A673 (cell line): ENCODE measurements at regions not wholly inside any gene's neighbourhood (a gene's known extent, or its start where the extent isn't known, plus 50 kb on each side); places are given as distances from the start of the nearest gene placed in this dataset.

ENCODE experiments used
- BruUV-seq: library from RNA; stranded (reverse); fragments of 400-500 nt; replicated peaks from 2 replicates; lab custom pipeline; 2021; lab: Mats Ljungman, UMichigan
- CTCF ChIA-PET: fragments of 300-600 bp; sonication (Branson Sonifier 250); formaldehyde crosslinking; loops from one replicate; lab custom pipeline; 2022; ENCODE audit warnings: antibody characterized with exemption; lab: Charles Lee
- POLR2A ChIA-PET: fragments of 300-600 bp; sonication (Branson Sonifier 250); formaldehyde crosslinking; loops from one replicate; lab custom pipeline; 2022; ENCODE audit warnings: antibody characterized with exemption; ENCODE audit not compliant: low non-redundant PET; lab: Charles Lee
- DNase-seq: peaks from one replicate; pipeline ENCODE4 v3.0.0-alpha.2; 2015; ENCODE audit warnings: low spot score
- H3K27ac ChIP-seq: fragments of 200-600 bp; sonication (generic); 2 replicates; pipeline ENCODE4 v1.5.1; 2016; ENCODE audit warnings: mixed run types, low read depth, mild to moderate bottlenecking, mixed read lengths, antibody characterized with exemption, low read length; ENCODE audit not compliant: poor library complexity, severe bottlenecking
- H3K27me3 ChIP-seq: fragments of 200-600 bp; sonication (generic); replicated peaks from 2 replicates; pipeline ENCODE4 v1.6.1; 2017; ENCODE audit warnings: mixed run types, low read depth, mild to moderate bottlenecking, mixed read lengths, antibody characterized with exemption, low read length; ENCODE audit not compliant: insufficient read depth, poor library complexity
- H3K36me3 ChIP-seq: fragments of 200-600 bp; sonication (generic); 2 replicates; pipeline ENCODE4 v1.6.1; 2016; ENCODE audit warnings: mixed run types, mild to moderate bottlenecking, mixed read lengths, antibody characterized with exemption, low read length; ENCODE audit not compliant: insufficient read depth, poor library complexity, severe bottlenecking
- H3K4me1 ChIP-seq: fragments of 200-600 bp; sonication (generic); 2 replicates; pipeline ENCODE4 v1.6.1; 2017; ENCODE audit warnings: mixed run types, mild to moderate bottlenecking, mixed read lengths, antibody characterized with exemption, low read length; ENCODE audit not compliant: insufficient read depth, poor library complexity, severe bottlenecking
- H3K4me3 ChIP-seq: fragments of 200-600 bp; sonication (generic); 2 replicates; pipeline ENCODE4 v1.5.1; 2016; ENCODE audit warnings: low read depth, mixed run types, mild to moderate bottlenecking, mixed read lengths, low read length; ENCODE audit not compliant: poor library complexity, severe bottlenecking
- H3K9me3 ChIP-seq: fragments of 200-600 bp; sonication (generic); 2 replicates; pipeline ENCODE4 v1.6.1; 2016; ENCODE audit warnings: mixed run types, low read depth, mild to moderate bottlenecking, mixed read lengths, antibody characterized with exemption, low read length; ENCODE audit not compliant: poor library complexity, severe bottlenecking
- CTCF ChIP-seq: fragments of 300-800, 200-600 bp; sonication (generic); conservative IDR thresholded peaks from 2 replicates; pipeline ENCODE4 v1.5.1; 2017; ENCODE audit warnings: low read depth, mild to moderate bottlenecking, antibody characterized with exemption, low read length, moderate library complexity, mixed read lengths
- EZH2 ChIP-seq: fragments of 200-600 bp; sonication (generic); IDR thresholded peaks from 2 replicates; pipeline ENCODE4 v1.6.1; 2017; ENCODE audit warnings: borderline replicate concordance, low read depth, mild to moderate bottlenecking, mixed read lengths, antibody characterized with exemption, low read length; ENCODE audit not compliant: poor library complexity, severe bottlenecking
- intact Hi-C: fragments of 100-400 bp; cut with micrococcal nuclease; formaldehyde crosslinking; loops from one replicate; pipeline ENCODE4 v1.10.0; 2022; ENCODE audit not compliant: unreplicated experiment

GRCh38 chr4:138030375-138030774, 211.8 kb downstream of the SLC7A11 start:
- CTCF ChIA-PET: no interaction called here
- Histone ChIP-seq H3K36me3 (no peaks in the 10 kb centered on the region), H3K4me3 (no peak overlapping the region), H3K27ac (no peak overlapping the region), H3K4me1 (no peaks in the 10 kb centered on the region), H3K9me3 (no peaks in the 10 kb centered on the region), H3K27me3 (no peaks in the 10 kb centered on the region)
- intact Hi-C loops: no loop called here
- no TSS peak for BruUV-seq
- POLR2A ChIA-PET: no interaction called here
- TF ChIP-seq CTCF (no peak), EZH2 (no peak)
- DNase-seq: no peak

- no TSS peak for BruUV-seq
- POLR2A ChIA-PET: no interaction called here
- H3K27ac ChIP-seq: no peak overlapping the region
- CTCF ChIA-PET: interaction anchor here (0.6 kb wide), 1 partner anchor 8 kb away, joined by 3 read pairs; no protein-coding TSS in a partner anchor
- intact Hi-C loops: no loop called here
- H3K27me3 ChIP-seq: no peaks in the 10 kb centered on the region
- H3K4me3 ChIP-seq: no peak overlapping the region
- no peaks in the 10 kb centered on the region for H3K36me3 ChIP-seq
- no peak for TF ChIP-seq EZH2
- TF ChIP-seq CTCF: no peak
- no peak for DNase-seq
- H3K4me1 ChIP-seq: no peaks in the 10 kb centered on the region
- H3K9me3 ChIP-seq: no peaks in the 10 kb centered on the region
Measured at GRCh38 chr4:138028923-138029322, 213.2 kb downstream of the SLC7A11 start.

GRCh38 chr4:138021139-138021830, 220.9 kb downstream of the SLC7A11 start:
- no peaks in the 10 kb centered on the region for H3K4me1 ChIP-seq
- DNase-seq: no peak
- H3K36me3 ChIP-seq: no peaks in the 10 kb centered on the region
- CTCF ChIA-PET: no interaction called here
- no TSS peak for BruUV-seq
- TF ChIP-seq CTCF: no peak
- TF ChIP-seq EZH2: no peak
- no peak overlapping the region for H3K27ac ChIP-seq
- POLR2A ChIA-PET: no interaction called here
- intact Hi-C loops: no loop called here
- no peaks in the 10 kb centered on the region for H3K27me3 ChIP-seq
- H3K9me3 ChIP-seq: no peaks in the 10 kb centered on the region
- H3K4me3 ChIP-seq: no peak overlapping the region
